OCI-LY7 (cell line): ENCODE measurements at regions not wholly inside any gene's neighbourhood (a gene's known extent, or its start where the extent isn't known, plus 50 kb on each side); places are given as distances from the start of the nearest gene placed in this dataset.

Experiments
- BruUV-seq: library from RNA; stranded (reverse); fragments of 400-500 nt; replicated peaks from 2 replicates; lab custom pipeline; 2021; lab: Mats Ljungman, UMichigan
- CTCF ChIA-PET: fragments of 300-600 bp; sonication (Branson Sonifier 250); formaldehyde crosslinking; loops from one replicate; lab custom pipeline; 2022; ENCODE audit warnings: antibody characterized with exemption; ENCODE audit not compliant: unreplicated experiment; lab: Charles Lee
- POLR2A ChIA-PET: fragments of 300-600 bp; sonication (Branson Sonifier 250); formaldehyde crosslinking; loops from one replicate; lab custom pipeline; 2022; ENCODE audit warnings: antibody characterized with exemption; lab: Charles Lee
- DNase-seq: peaks from one replicate; pipeline ENCODE4 v3.0.0-alpha.2; 2015; ENCODE audit warnings: low spot score
- H2AFZ ChIP-seq: fragments of 200-600 bp; sonication (generic), shearing (Covaris generic); 2 replicates; pipeline ENCODE4 v1.6.1; 2014; ENCODE audit warnings: mild to moderate bottlenecking, antibody characterized with exemption, low read length, moderate library complexity
- H3K27ac ChIP-seq: fragments of 200-600 bp; sonication (generic); 2 replicates; pipeline ENCODE4 v1.5.1; 2014; ENCODE audit warnings: mixed run types, low read depth, mild to moderate bottlenecking, moderate library complexity, low read length, inconsistent platforms; ENCODE audit not compliant: poor library complexity, severe bottlenecking
- H3K36me3 ChIP-seq: fragments of 200-600 bp; sonication (generic); 2 replicates; pipeline ENCODE4 v1.6.1; 2014; ENCODE audit warnings: mild to moderate bottlenecking, antibody characterized with exemption, low read length, moderate library complexity, mixed read lengths; ENCODE audit not compliant: insufficient read depth
- H3K4me1 ChIP-seq: fragments of 200-600 bp; sonication (generic); 2 replicates; pipeline ENCODE4 v1.5.1; 2014; ENCODE audit warnings: mild to moderate bottlenecking, low read length; ENCODE audit not compliant: insufficient read depth, poor library complexity, severe bottlenecking
- H3K4me2 ChIP-seq: fragments of 200-600 bp; sonication (generic); 2 replicates; pipeline ENCODE4 v1.6.1; 2014; ENCODE audit warnings: mild to moderate bottlenecking, low read length
- H3K4me3 ChIP-seq: fragments of 200-600 bp; sonication (generic); 2 replicates; pipeline ENCODE4 v1.5.1; 2014; ENCODE audit warnings: mild to moderate bottlenecking, low read depth, low read length; ENCODE audit not compliant: poor library complexity, severe bottlenecking
- H3K79me2 ChIP-seq: fragments of 200-600 bp; sonication (generic); 2 replicates; pipeline ENCODE4 v1.6.1; 2016; ENCODE audit warnings: low read depth, mild to moderate bottlenecking, low read length, moderate library complexity, mixed read lengths; ENCODE audit not compliant: insufficient read depth
- H3K9me2 ChIP-seq: fragments of 200-600 bp; sonication (generic); 2 replicates; pipeline ENCODE4 v1.6.1; 2016; ENCODE audit warnings: mild to moderate bottlenecking, low read length, mixed read lengths; ENCODE audit not compliant: insufficient read depth
- H3K9me3 ChIP-seq: fragments of 200-600 bp; sonication (generic); 2 replicates; pipeline ENCODE4 v1.6.1; 2014; ENCODE audit warnings: mild to moderate bottlenecking, mixed run types, low read length, mixed read lengths
- H4K20me1 ChIP-seq: fragments of 200-600 bp; sonication (generic); 2 replicates; pipeline ENCODE4 v1.6.1; 2014; ENCODE audit warnings: mild to moderate bottlenecking, antibody characterized with exemption, low read length, moderate library complexity, mixed read lengths; ENCODE audit not compliant: insufficient read depth
- CTCF ChIP-seq: fragments of 200-600 bp; sonication (generic); conservative IDR thresholded peaks from 2 replicates; pipeline ENCODE4 v1.5.1; 2014; ENCODE audit warnings: mild to moderate bottlenecking, antibody characterized with exemption, low read length, moderate library complexity, mixed read lengths
- EZH2phosphoT487 ChIP-seq: fragments of 200-600 bp; sonication (generic); IDR thresholded peaks from 2 replicates; pipeline ENCODE4 v1.6.1; 2018; ENCODE audit warnings: low read depth, borderline replicate concordance, mild to moderate bottlenecking, mixed run types, antibody characterized with exemption, low read length, moderate library complexity, mixed read lengths
- intact Hi-C: fragments of 100-400 bp; cut with micrococcal nuclease; formaldehyde crosslinking; loops from one replicate; pipeline ENCODE4 v1.10.0; 2022; ENCODE audit not compliant: unreplicated experiment

- TF ChIP-seq EZH2phosphoT487, result no peak
- TF ChIP-seq CTCF, result no peak
- POLR2A ChIA-PET, result interaction anchor here (0.6 kb wide), 1 partner anchor 445 kb away, joined by 3 read pairs; no protein-coding TSS in a partner anchor
- CTCF ChIA-PET, result no interaction called here
- H3K9me3 ChIP-seq, result no peaks in the 10 kb centered on the region
- H4K20me1 ChIP-seq, result no peaks in the 10 kb centered on the region
- H3K27ac ChIP-seq, result no peak overlapping the region
- DNase-seq, result no peak
- no peaks in the 10 kb centered on the region for H3K4me1 ChIP-seq
- no peak overlapping the region for H3K4me3 ChIP-seq
- no peaks in the 10 kb centered on the region for H3K9me2 ChIP-seq
- H3K36me3 ChIP-seq, result no peaks in the 10 kb centered on the region
- H3K4me2 ChIP-seq, result no peak overlapping the region
- intact Hi-C loops, result no loop called here
- no peak overlapping the region for H2AFZ ChIP-seq
- no peaks in the 10 kb centered on the region for H3K79me2 ChIP-seq
- BruUV-seq, result no TSS peak
Measured at GRCh38 chr13:57507752-57508463, 123.6 kb upstream of the PCDH17 start.

DNA sequence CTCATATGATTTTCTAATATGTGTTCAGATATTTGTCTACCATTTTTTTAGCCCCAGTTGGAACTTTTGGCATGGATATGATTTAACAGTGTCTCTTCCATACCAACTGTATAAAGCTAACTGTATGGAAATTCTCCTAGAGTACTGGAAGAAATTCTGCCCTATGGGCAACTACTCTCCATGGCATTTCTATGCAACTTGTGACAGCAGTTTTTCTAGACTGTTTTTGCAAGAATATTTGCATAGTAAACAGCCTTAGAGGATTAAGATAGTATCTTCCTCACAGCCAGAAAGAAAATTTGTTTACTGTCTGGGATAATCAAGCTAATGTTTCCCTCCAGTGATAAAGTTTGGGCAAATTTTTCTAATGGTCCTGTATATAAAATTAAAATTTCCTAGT, 119.9 kb upstream of the PCDH17 start:
- Histone ChIP-seq H3K4me1 (no peaks in the 10 kb centered on the region), H3K4me3 (no peak overlapping the region), H2AFZ (no peak overlapping the region), H3K36me3 (no peaks in the 10 kb centered on the region), H3K27ac (no peak overlapping the region), H3K9me2 (no peaks in the 10 kb centered on the region), H3K9me3 (no peaks in the 10 kb centered on the region), H3K4me2 (no peak overlapping the region), H3K79me2 (no peaks in the 10 kb centered on the region), H4K20me1 (no peaks in the 10 kb centered on the region)
- intact Hi-C loops, result no loop called here
- ChIA-PET POLR2A (no interaction called here), CTCF (no interaction called here)
- TF ChIP-seq EZH2phosphoT487, result no peak
- no peak for TF ChIP-seq CTCF
- no peak for DNase-seq
- no TSS peak for BruUV-seq

DNA sequence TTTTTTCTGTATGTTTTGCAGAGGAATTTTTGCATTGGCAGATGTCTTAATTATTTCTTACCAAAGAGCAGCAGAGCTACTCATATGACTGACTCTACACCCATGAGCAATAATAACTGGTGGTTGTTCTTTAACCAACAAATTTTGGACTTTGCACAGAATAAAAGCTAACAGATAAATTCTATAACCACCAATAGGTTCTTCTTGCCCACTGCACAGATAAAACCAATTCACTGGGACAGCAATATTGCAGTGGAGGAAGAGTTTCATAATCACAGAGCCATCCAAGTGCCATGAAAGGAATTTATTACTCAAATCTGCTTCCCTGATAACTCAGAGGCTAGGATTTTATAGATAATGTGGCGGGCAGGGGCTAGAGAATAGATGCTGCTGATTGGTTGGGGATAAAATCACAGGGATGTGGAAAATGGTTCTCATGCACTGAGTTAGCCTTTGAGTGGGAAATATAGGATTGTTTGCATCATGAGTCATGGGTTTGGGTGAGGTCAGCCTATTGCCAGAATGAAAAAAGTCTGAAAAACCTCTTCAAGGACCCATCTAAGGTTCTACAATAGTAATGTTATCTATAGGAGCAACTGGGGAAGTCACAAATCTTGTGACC, 104.3 kb upstream of the PCDH17 start:
- no peak overlapping the region for H3K4me3 ChIP-seq
- no peaks in the 10 kb centered on the region for H3K36me3 ChIP-seq
- intact Hi-C loops, result no loop called here
- no peak overlapping the region for H3K27ac ChIP-seq
- TF ChIP-seq EZH2phosphoT487, result no peak
- no peak for TF ChIP-seq CTCF
- no peaks in the 10 kb centered on the region for H4K20me1 ChIP-seq
- H3K79me2 ChIP-seq, result no peaks in the 10 kb centered on the region
- no peak for DNase-seq
- CTCF ChIA-PET, result no interaction called here
- BruUV-seq, result no TSS peak
- H3K4me1 ChIP-seq, result no peaks in the 10 kb centered on the region
- POLR2A ChIA-PET, result interaction anchor here (0.5 to 1.1 kb wide), 2 partner anchors 28 to 39 kb away, joined by 3 to 4 read pairs; no protein-coding TSS in a partner anchor
- H3K4me2 ChIP-seq, result no peak overlapping the region
- H3K9me3 ChIP-seq, result 0 out of 2 replicates have a peak, but pooled peaks cover 6% of the 10 kb centered on the region
- H2AFZ ChIP-seq, result no peak overlapping the region
- H3K9me2 ChIP-seq, result no peaks in the 10 kb centered on the region
